Sigmoid colon (tissue), 4 donors: ENCODE measurements at regions not wholly inside any gene's neighbourhood (a gene's known extent, or its start where the extent isn't known, plus 50 kb on each side); places are given as distances from the start of the nearest gene placed in this dataset.

Experiments
- POLR2A ChIP-seq, 2 donors: fragments of 450-650 bp; IDR thresholded peaks; one replicate each; pipeline ENCODE4 v1.6.1; 2016; ENCODE audit warnings: antibody characterized with exemption in 2 of 2, mild to moderate bottlenecking in 2 of 2, moderate library complexity in 2 of 2
- POLR2AphosphoS5 ChIP-seq, 4 donors: sonication (generic); formaldehyde crosslinking; IDR thresholded peaks; one replicate each; pipeline ENCODE4 v1.6.1; 2017; ENCODE audit warnings: antibody characterized with exemption in 4 of 4
- TF ChIP-seq, protein P1 (sequence below), 4 experiments: fragments of 450-650 bp in 3 of 4; fragments of 200-600 bp in 1 of 4; IDR thresholded peaks; one replicate each; pipeline ENCODE4 v1.5.1; 2016 to 2019; ENCODE audit warnings: antibody characterized with exemption in 4 of 4, mild to moderate bottlenecking in 3 of 4, moderate library complexity in 2 of 4

DNA sequence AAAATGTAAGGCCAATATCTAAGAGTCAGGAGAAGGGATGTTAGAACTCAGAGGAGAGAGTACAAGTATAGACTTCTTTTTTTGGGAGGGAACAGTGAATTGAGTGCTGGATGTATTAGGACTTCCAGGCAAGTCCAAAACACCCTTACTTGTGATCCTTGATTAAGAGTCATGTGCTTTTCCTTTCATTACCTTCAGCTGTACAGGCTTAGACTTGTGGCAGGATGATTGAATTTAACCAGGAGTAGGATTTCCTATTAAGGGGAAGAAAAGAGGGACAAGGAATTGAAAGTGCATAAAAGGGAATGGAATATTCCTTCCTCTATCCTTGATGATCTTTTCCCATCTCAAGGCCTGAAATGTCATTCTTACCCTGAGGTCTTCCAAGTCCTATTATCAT is 606.7 kb downstream of the STIM2 start:
- TF ChIP-seq POLR2AphosphoS5 (IDR thresholded peaks at IDR 0.05) = no peak
- TF ChIP-seq, protein P1, sequence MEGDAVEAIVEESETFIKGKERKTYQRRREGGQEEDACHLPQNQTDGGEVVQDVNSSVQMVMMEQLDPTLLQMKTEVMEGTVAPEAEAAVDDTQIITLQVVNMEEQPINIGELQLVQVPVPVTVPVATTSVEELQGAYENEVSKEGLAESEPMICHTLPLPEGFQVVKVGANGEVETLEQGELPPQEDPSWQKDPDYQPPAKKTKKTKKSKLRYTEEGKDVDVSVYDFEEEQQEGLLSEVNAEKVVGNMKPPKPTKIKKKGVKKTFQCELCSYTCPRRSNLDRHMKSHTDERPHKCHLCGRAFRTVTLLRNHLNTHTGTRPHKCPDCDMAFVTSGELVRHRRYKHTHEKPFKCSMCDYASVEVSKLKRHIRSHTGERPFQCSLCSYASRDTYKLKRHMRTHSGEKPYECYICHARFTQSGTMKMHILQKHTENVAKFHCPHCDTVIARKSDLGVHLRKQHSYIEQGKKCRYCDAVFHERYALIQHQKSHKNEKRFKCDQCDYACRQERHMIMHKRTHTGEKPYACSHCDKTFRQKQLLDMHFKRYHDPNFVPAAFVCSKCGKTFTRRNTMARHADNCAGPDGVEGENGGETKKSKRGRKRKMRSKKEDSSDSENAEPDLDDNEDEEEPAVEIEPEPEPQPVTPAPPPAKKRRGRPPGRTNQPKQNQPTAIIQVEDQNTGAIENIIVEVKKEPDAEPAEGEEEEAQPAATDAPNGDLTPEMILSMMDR (IDR thresholded peaks at IDR 0.05) = no peak
- no peak for TF ChIP-seq POLR2A (IDR thresholded peaks at IDR 0.05)
